Loucy (cell line): ENCODE measurements at regions not wholly inside any gene's neighbourhood (a gene's known extent, or its start where the extent isn't known, plus 50 kb on each side); places are given as distances from the start of the nearest gene placed in this dataset.

ENCODE experiments used
- H2AFZ ChIP-seq: fragments of 200-600 bp; sonication (generic); 2 replicates; pipeline ENCODE4 v1.6.0; 2016; ENCODE audit warnings: antibody characterized with exemption, mild to moderate bottlenecking, low read length, moderate library complexity
- H3F3A ChIP-seq: fragments of 200-600 bp; 2 replicates; pipeline ENCODE4 v1.6.0; 2016; ENCODE audit warnings: antibody characterized with exemption, low read depth, mild to moderate bottlenecking
- H3K27me3 ChIP-seq: fragments of 200-600 bp; sonication (generic); 2 replicates; pipeline ENCODE4 v1.6.1; 2014; ENCODE audit warnings: low read length, mild to moderate bottlenecking; ENCODE audit not compliant: insufficient read depth, poor library complexity, severe bottlenecking
- H3K36me3 ChIP-seq: fragments of 200-600 bp; sonication (generic); 2 replicates; pipeline ENCODE4 v1.6.1; 2016; ENCODE audit warnings: low read length; ENCODE audit not compliant: insufficient read depth
- H3K4me1 ChIP-seq: fragments of 200-600 bp; sonication (generic); 2 replicates; pipeline ENCODE4 v1.5.1; 2014; ENCODE audit warnings: low read length, mild to moderate bottlenecking; ENCODE audit not compliant: insufficient read depth, poor library complexity, severe bottlenecking
- H3K4me2 ChIP-seq: fragments of 200-600 bp; sonication (generic); 2 replicates; pipeline ENCODE4 v1.6.0; 2014; ENCODE audit warnings: antibody characterized with exemption, low read length, low read depth, mild to moderate bottlenecking; ENCODE audit not compliant: poor library complexity, severe bottlenecking
- H3K4me3 ChIP-seq: fragments of 200-600 bp; sonication (generic); 2 replicates; pipeline ENCODE4 v1.5.1; 2014; ENCODE audit warnings: low read length, mild to moderate bottlenecking, mixed read lengths; ENCODE audit not compliant: poor library complexity, severe bottlenecking
- H3K79me2 ChIP-seq: fragments of 200-600 bp; sonication (generic); 2 replicates; pipeline ENCODE4 v1.6.1; 2014; ENCODE audit warnings: low read length; ENCODE audit not compliant: insufficient read depth
- H3K9ac ChIP-seq: fragments of 200-600 bp; sonication (generic); 2 replicates; pipeline ENCODE4 v1.6.0; 2014; ENCODE audit warnings: mild to moderate bottlenecking, low read depth, low read length, moderate library complexity; ENCODE audit not compliant: poor library complexity, severe bottlenecking
- H3K9me2 ChIP-seq: fragments of 200-600 bp; sonication (generic); replicated peaks from 2 replicates; pipeline ENCODE4 v1.6.1; 2016; ENCODE audit warnings: low read depth, low read length, mixed read lengths
- H3K9me3 ChIP-seq: fragments of 200-600 bp; sonication (generic); 2 replicates; pipeline ENCODE4 v1.6.1; 2014; ENCODE audit warnings: mild to moderate bottlenecking, antibody characterized with exemption, low read length, low read depth; ENCODE audit not compliant: insufficient read depth
- H4K20me1 ChIP-seq: fragments of 200-600 bp; sonication (generic); 2 replicates; pipeline ENCODE4 v1.6.0; 2014; ENCODE audit warnings: antibody characterized with exemption, low read length, mild to moderate bottlenecking; ENCODE audit not compliant: insufficient read depth, poor library complexity, severe bottlenecking
- CTCF ChIP-seq: fragments of 200-600 bp; sonication (generic); conservative IDR thresholded peaks from 2 replicates; pipeline ENCODE4 v1.5.1; 2014; ENCODE audit warnings: mild to moderate bottlenecking, antibody characterized with exemption, low read length
- EZH2phosphoT487 ChIP-seq: fragments of 200-600 bp; IDR thresholded peaks from 2 replicates; pipeline ENCODE4 v1.6.1; 2018; ENCODE audit warnings: antibody characterized with exemption, mild to moderate bottlenecking, moderate library complexity, borderline replicate concordance

DNA sequence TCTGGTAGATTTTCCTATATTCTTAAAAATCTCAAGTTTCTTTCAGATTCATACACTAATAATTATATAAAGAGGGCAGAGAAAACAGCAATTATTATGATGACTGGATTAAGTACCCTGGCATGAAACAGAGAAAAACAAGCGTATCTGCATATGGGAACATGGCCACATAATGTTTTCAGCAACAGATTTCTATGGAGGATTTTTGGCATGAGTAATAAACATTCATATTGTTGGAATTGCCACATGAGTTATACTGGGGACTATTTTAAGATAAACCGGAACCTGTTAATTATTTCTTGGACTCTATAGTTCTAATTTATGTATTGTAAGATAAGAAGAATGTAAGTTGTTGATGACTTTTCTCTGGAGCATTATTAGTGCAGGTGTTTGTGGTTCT is 112.7 kb downstream of the OXSM start:
- Histone ChIP-seq H3K4me1 (peaks cover 13% of the 10 kb centered on the region), H3K4me3 (no peak overlapping the region), H3K9ac (no peak overlapping the region), H3K36me3 (no peaks in the 10 kb centered on the region), H2AFZ (no peak overlapping the region), H3K9me3 (no peaks in the 10 kb centered on the region), H3K9me2 (no peaks in the 10 kb centered on the region), H3K4me2 (no peak overlapping the region), H4K20me1 (no peaks in the 10 kb centered on the region), H3K79me2 (no peaks in the 10 kb centered on the region), H3K27me3 (no peaks in the 10 kb centered on the region), H3F3A (no peaks in the 10 kb centered on the region)
- no peak for TF ChIP-seq EZH2phosphoT487

GRCh38 chr3:25903371-25904129 is 113.7 kb downstream of the OXSM start:
- H3K27me3 ChIP-seq = no peaks in the 10 kb centered on the region
- H3K79me2 ChIP-seq = no peaks in the 10 kb centered on the region
- H3K4me3 ChIP-seq = no peak overlapping the region
- H3K9ac ChIP-seq = no peak overlapping the region
- H3K4me2 ChIP-seq = no peak overlapping the region
- no peaks in the 10 kb centered on the region for H4K20me1 ChIP-seq
- no peak for TF ChIP-seq EZH2phosphoT487
- TF ChIP-seq CTCF = no peak
- H2AFZ ChIP-seq = no peak overlapping the region
- no peaks in the 10 kb centered on the region for H3K9me3 ChIP-seq
- H3F3A ChIP-seq = no peaks in the 10 kb centered on the region
- no peaks in the 10 kb centered on the region for H3K36me3 ChIP-seq
- peaks cover 13% of the 10 kb centered on the region for H3K4me1 ChIP-seq
- H3K9me2 ChIP-seq = no peaks in the 10 kb centered on the region

- Histone ChIP-seq H3K4me2 (no peak overlapping the region), H4K20me1 (no peaks in the 10 kb centered on the region), H3K9me3 (no peaks in the 10 kb centered on the region), H3K36me3 (no peaks in the 10 kb centered on the region), H3F3A (no peaks in the 10 kb centered on the region), H3K9ac (no peak overlapping the region), H3K4me3 (no peak overlapping the region), H3K9me2 (no peaks in the 10 kb centered on the region), H3K27me3 (no peaks in the 10 kb centered on the region), H2AFZ (no peak overlapping the region), H3K79me2 (no peaks in the 10 kb centered on the region), H3K4me1 (peaks cover 13% of the 10 kb centered on the region)
- TF ChIP-seq CTCF (peak; percentile 48), EZH2phosphoT487 (no peak)
Measured at GRCh38 chr3:25904206-25904605, 114.3 kb downstream of the OXSM start.
